ENCODE measurements at regions not wholly inside any gene's neighbourhood (a gene's known extent, or its start where the extent isn't known, plus 50 kb on each side); places are given as distances from the start of the nearest gene placed in this dataset.

- no peaks in the 10 kb centered on the region for H3K36me3 Mint-ChIP-seq
- CTCF ChIA-PET, result no interaction called here
- no peaks in the 10 kb centered on the region for H3K4me1 ChIP-seq (ENCODE audit: control insufficient read depth in 2 of 2, insufficient read depth in 2 of 2, low read length in 2 of 2)
- POLR2A ChIA-PET, result no interaction called here
- H3K27ac ChIP-seq (ENCODE audit: low read depth, low read length), result no peak overlapping the region
- H3K4me3 Mint-ChIP-seq, result no peak overlapping the region
- intact Hi-C loops (cut with micrococcal nuclease), result no loop called here
- no peaks in the 10 kb centered on the region for H3K4me1 Mint-ChIP-seq
- DNase-seq (no peak), ATAC-seq (no peak)
- H3K9me3 ChIP-seq (ENCODE audit: control insufficient read depth in 2 of 3, low read length in 3 of 3), result no peaks in the 10 kb centered on the region
- H3K27me3 ChIP-seq (ENCODE audit: control insufficient read depth in 2 of 2, insufficient read depth in 2 of 2, low read length in 2 of 2), result no peaks in the 10 kb centered on the region
- no peaks in the 10 kb centered on the region for H3K36me3 ChIP-seq (ENCODE audit: control insufficient read depth in 2 of 3, insufficient read depth in 3 of 3, low read length in 3 of 3)
- no peak overlapping the region for H3K4me3 ChIP-seq (ENCODE audit: low read length)
- H3K27ac Mint-ChIP-seq, result no peak overlapping the region
- H3K9me3 Mint-ChIP-seq, result peaks cover 0 to 3% (median 0%) of the 10 kb centered on the region in 11 donors
- H3K27me3 Mint-ChIP-seq, result peaks cover 0 to 14% (median 0%) of the 10 kb centered on the region in 5 donors
These were observed 61.7 kb downstream of the NPS start for GRCh38 chr10:127610816-127611215.

- peaks cover 0 to 29% (median 0%) of the 10 kb centered on the region in 5 donors for H3K27me3 Mint-ChIP-seq
- no peak for DNase-seq
- H3K36me3 Mint-ChIP-seq, result no peaks in the 10 kb centered on the region
- POLR2A ChIA-PET, result no interaction called here
- peaks cover 0 to 3% (median 0%) of the 10 kb centered on the region in 11 donors for H3K9me3 Mint-ChIP-seq
- Histone ChIP-seq H3K27ac (ENCODE audit: low read depth, low read length) (no peak overlapping the region), H3K27me3 (ENCODE audit: control insufficient read depth in 2 of 2, insufficient read depth in 2 of 2, low read length in 2 of 2) (no peaks in the 10 kb centered on the region), H3K36me3 (ENCODE audit: control insufficient read depth in 2 of 3, insufficient read depth in 3 of 3, low read length in 3 of 3) (no peaks in the 10 kb centered on the region), H3K4me3 (ENCODE audit: low read length) (no peak overlapping the region), H3K4me1 (ENCODE audit: control insufficient read depth in 2 of 2, insufficient read depth in 2 of 2, low read length in 2 of 2) (no peaks in the 10 kb centered on the region), H3K9me3 (ENCODE audit: control insufficient read depth in 2 of 3, low read length in 3 of 3) (no peaks in the 10 kb centered on the region)
- no peak for ATAC-seq
- intact Hi-C loops (cut with micrococcal nuclease), result no loop called here
- CTCF ChIA-PET, result no interaction called here
- H3K4me1 Mint-ChIP-seq, result no peaks in the 10 kb centered on the region
- no peak overlapping the region for H3K4me3 Mint-ChIP-seq
- no peak overlapping the region for H3K27ac Mint-ChIP-seq
These were observed 65.4 kb downstream of the NPS start for GRCh38 chr10:127614484-127615017.

- Mint-ChIP-seq H3K4me1 (no peaks in the 10 kb centered on the region), H3K4me3 (no peak overlapping the region), H3K36me3 (no peaks in the 10 kb centered on the region), H3K9me3 (peaks cover 0 to 2% (median 0%) of the 10 kb centered on the region in 11 donors), H3K27ac (no peak overlapping the region), H3K27me3 (peaks cover 0 to 17% (median 8%) of the 10 kb centered on the region in 5 donors)
- Histone ChIP-seq H3K27me3 (ENCODE audit: control insufficient read depth in 2 of 2, insufficient read depth in 2 of 2, low read length in 2 of 2) (no peaks in the 10 kb centered on the region), H3K9me3 (ENCODE audit: control insufficient read depth in 2 of 3, low read length in 3 of 3) (no peaks in the 10 kb centered on the region), H3K4me3 (ENCODE audit: low read length) (no peak overlapping the region), H3K27ac (ENCODE audit: low read depth, low read length) (no peak overlapping the region), H3K36me3 (ENCODE audit: control insufficient read depth in 2 of 3, insufficient read depth in 3 of 3, low read length in 3 of 3) (no peaks in the 10 kb centered on the region), H3K4me1 (ENCODE audit: control insufficient read depth in 2 of 2, insufficient read depth in 2 of 2, low read length in 2 of 2) (no peaks in the 10 kb centered on the region)
- intact Hi-C loops (cut with micrococcal nuclease), result no loop called here
- ChIA-PET POLR2A (no interaction called here), CTCF (no interaction called here)
- DNase-seq (no peak), ATAC-seq (no peak)
These were observed 69.7 kb downstream of the NPS start for GRCh38 chr10:127618797-127619196.

GRCh38 chr10:127619546-127620325 is 70.6 kb downstream of the NPS start:
- H3K4me3 ChIP-seq (ENCODE audit: low read length), result no peak overlapping the region
- intact Hi-C loops (cut with micrococcal nuclease), result no loop called here
- ChIA-PET POLR2A (no interaction called here), CTCF (interaction anchor here (0.9 kb wide), 1 partner anchor 14 kb away, joined by 4 read pairs; no protein-coding TSS in a partner anchor)
- H3K4me3 Mint-ChIP-seq, result no peak overlapping the region
- ATAC-seq (no peak), DNase-seq (no peak)
- H3K4me1 ChIP-seq (ENCODE audit: control insufficient read depth in 2 of 2, insufficient read depth in 2 of 2, low read length in 2 of 2), result no peaks in the 10 kb centered on the region
- H3K27ac ChIP-seq (ENCODE audit: low read depth, low read length), result no peak overlapping the region
- H3K27me3 Mint-ChIP-seq, result peaks cover 0 to 20% (median 8%) of the 10 kb centered on the region in 5 donors
- no peaks in the 10 kb centered on the region for H3K36me3 Mint-ChIP-seq
- H3K27ac Mint-ChIP-seq, result no peak overlapping the region
- H3K4me1 Mint-ChIP-seq, result no peaks in the 10 kb centered on the region
- H3K27me3 ChIP-seq (ENCODE audit: control insufficient read depth in 2 of 2, insufficient read depth in 2 of 2, low read length in 2 of 2), result no peaks in the 10 kb centered on the region
- peaks cover 0 to 2% (median 0%) of the 10 kb centered on the region in 11 donors for H3K9me3 Mint-ChIP-seq
- no peaks in the 10 kb centered on the region for H3K9me3 ChIP-seq (ENCODE audit: control insufficient read depth in 2 of 3, low read length in 3 of 3)
- no peaks in the 10 kb centered on the region for H3K36me3 ChIP-seq (ENCODE audit: control insufficient read depth in 2 of 3, insufficient read depth in 3 of 3, low read length in 3 of 3)

- POLR2A ChIA-PET, result no interaction called here
- Histone ChIP-seq H3K36me3 (ENCODE audit: control insufficient read depth in 2 of 3, insufficient read depth in 3 of 3, low read length in 3 of 3) (no peaks in the 10 kb centered on the region), H3K27ac (ENCODE audit: low read depth, low read length) (no peak overlapping the region), H3K9me3 (ENCODE audit: control insufficient read depth in 2 of 3, low read length in 3 of 3) (peaks cover 0 to 23% (median 12%) of the 10 kb centered on the region in 3 experiments), H3K4me3 (ENCODE audit: low read length) (no peak overlapping the region), H3K27me3 (ENCODE audit: control insufficient read depth in 2 of 2, insufficient read depth in 2 of 2, low read length in 2 of 2) (no peaks in the 10 kb centered on the region), H3K4me1 (ENCODE audit: control insufficient read depth in 2 of 2, insufficient read depth in 2 of 2, low read length in 2 of 2) (no peaks in the 10 kb centered on the region)
- intact Hi-C loops (cut with micrococcal nuclease), result no loop called here
- ATAC-seq, result no peak
- no peak overlapping the region for H3K27ac Mint-ChIP-seq
- no peaks in the 10 kb centered on the region for H3K4me1 Mint-ChIP-seq
- CTCF ChIA-PET, result no interaction called here
- no peak for DNase-seq
- H3K27me3 Mint-ChIP-seq, result peaks cover 0 to 17% (median 13%) of the 10 kb centered on the region in 5 donors
- H3K4me3 Mint-ChIP-seq, result no peak overlapping the region
- H3K9me3 Mint-ChIP-seq, result peaks cover 12 to 58% (median 30%) of the 10 kb centered on the region in 11 donors
- H3K36me3 Mint-ChIP-seq, result peaks cover 0 to 8% (median 0%) of the 10 kb centered on the region in 5 donors
These were observed 86.8 kb downstream of the NPS start for GRCh38 chr10:127635882-127636281.

- ATAC-seq (no peak), DNase-seq (no peak)
- POLR2A ChIA-PET, result no interaction called here
- Histone ChIP-seq H3K27ac (ENCODE audit: low read depth, low read length) (no peak overlapping the region), H3K27me3 (ENCODE audit: control insufficient read depth in 2 of 2, insufficient read depth in 2 of 2, low read length in 2 of 2) (no peaks in the 10 kb centered on the region), H3K9me3 (ENCODE audit: control insufficient read depth in 2 of 3, low read length in 3 of 3) (no peaks in the 10 kb centered on the region), H3K36me3 (ENCODE audit: control insufficient read depth in 2 of 3, insufficient read depth in 3 of 3, low read length in 3 of 3) (no peaks in the 10 kb centered on the region), H3K4me1 (ENCODE audit: control insufficient read depth in 2 of 2, insufficient read depth in 2 of 2, low read length in 2 of 2) (no peaks in the 10 kb centered on the region), H3K4me3 (ENCODE audit: low read length) (no peak overlapping the region)
- H3K36me3 Mint-ChIP-seq, result no peaks in the 10 kb centered on the region
- no peak overlapping the region for H3K27ac Mint-ChIP-seq
- CTCF ChIA-PET, result no interaction called here
- H3K4me1 Mint-ChIP-seq, result no peaks in the 10 kb centered on the region
- intact Hi-C loops (cut with micrococcal nuclease), result loop anchor here in 1 of 2 donors (5.0 kb wide), 1 partner anchor 203 kb away; no protein-coding TSS in a partner anchor
- no peak overlapping the region for H3K4me3 Mint-ChIP-seq
- peaks cover 0 to 6% (median 4%) of the 10 kb centered on the region in 5 donors for H3K27me3 Mint-ChIP-seq
- peaks cover 0 to 2% (median 0%) of the 10 kb centered on the region in 11 donors for H3K9me3 Mint-ChIP-seq
These were observed 88.1 kb upstream of the FOXI2 start for GRCh38 chr10:127648885-127649284.

GRCh38 chr10:127649642-127650041 is 87.3 kb upstream of the FOXI2 start:
- Mint-ChIP-seq H3K27ac (no peak overlapping the region), H3K4me3 (no peak overlapping the region), H3K9me3 (peaks cover 0 to 2% (median 0%) of the 10 kb centered on the region in 11 donors), H3K36me3 (no peaks in the 10 kb centered on the region), H3K4me1 (no peaks in the 10 kb centered on the region), H3K27me3 (peaks cover 0 to 4% (median 0%) of the 10 kb centered on the region in 5 donors)
- Histone ChIP-seq H3K27me3 (ENCODE audit: control insufficient read depth in 2 of 2, insufficient read depth in 2 of 2, low read length in 2 of 2) (no peaks in the 10 kb centered on the region), H3K4me3 (ENCODE audit: low read length) (no peak overlapping the region), H3K9me3 (ENCODE audit: control insufficient read depth in 2 of 3, low read length in 3 of 3) (no peaks in the 10 kb centered on the region), H3K36me3 (ENCODE audit: control insufficient read depth in 2 of 3, insufficient read depth in 3 of 3, low read length in 3 of 3) (no peaks in the 10 kb centered on the region), H3K4me1 (ENCODE audit: control insufficient read depth in 2 of 2, insufficient read depth in 2 of 2, low read length in 2 of 2) (no peaks in the 10 kb centered on the region), H3K27ac (ENCODE audit: low read depth, low read length) (no peak overlapping the region)
- intact Hi-C loops (cut with micrococcal nuclease), result loop anchor here in 1 of 2 donors (5.0 kb wide), 1 partner anchor 203 kb away; no protein-coding TSS in a partner anchor
- ChIA-PET CTCF (no interaction called here), POLR2A (no interaction called here)
- no peak for ATAC-seq
- no peak for DNase-seq

Measured in naive thymus-derived CD4-positive, alpha-beta T cell (primary cell).